GM18907 (cell line): ENCODE measurements at regions not wholly inside any gene's neighbourhood (a gene's known extent, or its start where the extent isn't known, plus 50 kb on each side); places are given as distances from the start of the nearest gene placed in this dataset.

Experiments
- ATAC-seq: cut with Tn5 transposase; IDR thresholded peaks from one replicate; pipeline ENCODE4 v1.9.1; 2021; ENCODE audit warnings: mild to moderate bottlenecking, moderate library complexity; ENCODE audit not compliant: unreplicated experiment

- no peak for ATAC-seq
Observed at GRCh38 chr11:95494856-95495255, 263.9 kb upstream of the SESN3 start.

GRCh38 chr11:95494167-95494566, 263.2 kb upstream of the SESN3 start:
- ATAC-seq = no peak

GRCh38 chr11:95490625-95491024, 259.6 kb upstream of the SESN3 start:
- no peak for ATAC-seq

GRCh38 chr11:95487938-95488337, 256.9 kb upstream of the SESN3 start:
- ATAC-seq = no peak

- ATAC-seq = peak; percentile 100
Observed at GRCh38 chr11:95487391-95487790, 256.4 kb upstream of the SESN3 start.

GRCh38 chr11:95486979-95487378, 256.0 kb upstream of the SESN3 start:
- ATAC-seq = peak; percentile 5

GRCh38 chr11:95486466-95486865, 255.5 kb upstream of the SESN3 start:
- no peak for ATAC-seq

- no peak for ATAC-seq
Observed at GRCh38 chr11:95485115-95485900, 254.3 kb upstream of the SESN3 start.

GRCh38 chr11:95483339-95483738, 252.3 kb upstream of the SESN3 start:
- no peak for ATAC-seq

- ATAC-seq = no peak
Observed at GRCh38 chr11:95478003-95478402, 247.0 kb upstream of the SESN3 start.

GRCh38 chr11:95469258-95469657, 238.3 kb upstream of the SESN3 start:
- ATAC-seq = no peak

GRCh38 chr11:95466416-95466815, 235.4 kb upstream of the SESN3 start:
- ATAC-seq = peak; percentile 78

- ATAC-seq = peak; percentile 24
Observed at GRCh38 chr11:95465887-95466286, 234.9 kb upstream of the SESN3 start.

GRCh38 chr11:95461858-95462257, 230.9 kb upstream of the SESN3 start:
- peak; percentile 76 for ATAC-seq

- no peak for ATAC-seq
Observed at GRCh38 chr11:95461348-95461747, 230.3 kb upstream of the SESN3 start.

- no peak for ATAC-seq
Observed at GRCh38 chr11:95459291-95460042, 228.5 kb upstream of the SESN3 start.

- ATAC-seq = no peak
Observed at GRCh38 chr11:95456714-95457491, 225.9 kb upstream of the SESN3 start.

- peak; percentile 86 for ATAC-seq
Observed at GRCh38 chr11:95455228-95455970, 224.4 kb upstream of the SESN3 start.

GRCh38 chr11:95453616-95454171, 222.7 kb upstream of the SESN3 start:
- ATAC-seq = no peak

- ATAC-seq = no peak
Observed at GRCh38 chr11:95451682-95452081, 220.7 kb upstream of the SESN3 start.
